ENCODE measurements at regions not wholly inside any gene's neighbourhood (a gene's known extent, or its start where the extent isn't known, plus 50 kb on each side); places are given as distances from the start of the nearest gene placed in this dataset.

- no peaks in the 10 kb centered on the region for H3K79me1 ChIP-seq (ENCODE audit: low read depth, low read length)
- H2AK5ac ChIP-seq (ENCODE audit: low read depth, low read length), result no peak overlapping the region
- no peak overlapping the region for H4K5ac ChIP-seq (ENCODE audit: insufficient read length, low read depth, low read length)
- H3K9ac ChIP-seq (replicated peaks in 1 of 4; ENCODE audit: extremely low read depth in 1 of 4, low read depth in 3 of 4, low read length in 3 of 4), result no peak overlapping the region
- no peak overlapping the region for H2BK120ac ChIP-seq (replicated peaks; ENCODE audit: low read depth, low read length)
- no peak overlapping the region for H3K27ac ChIP-seq (ENCODE audit: low read depth, low read length)
- no peak overlapping the region for H2AFZ ChIP-seq (ENCODE audit: low read length)
- H4K8ac ChIP-seq (ENCODE audit: extremely low read depth, insufficient read depth, low read length), result no peak overlapping the region
- no peak overlapping the region for H2BK15ac ChIP-seq (ENCODE audit: low read length)
- H3K4me3 ChIP-seq (ENCODE audit: extremely low read depth in 1 of 4, insufficient read depth in 2 of 4, low read depth in 3 of 4, low read length in 4 of 4), result no peak overlapping the region
- no peak overlapping the region for H3K56ac ChIP-seq (replicated peaks; ENCODE audit: insufficient read length, low read depth, low read length)
- H3K27me3 ChIP-seq (replicated peaks in 1 of 4; ENCODE audit: control insufficient read depth in 3 of 4, extremely low read depth in 1 of 4, insufficient read depth in 3 of 4, low read length in 3 of 4), result no peaks in the 10 kb centered on the region; a peak in 1 of 7 replicates
- no peak overlapping the region for H2BK20ac ChIP-seq (ENCODE audit: low read length)
- no peak overlapping the region for H2BK5ac ChIP-seq (ENCODE audit: low read depth, low read length)
- ChIA-PET POLR2A (ENCODE audit: partially characterized antibody) (no interaction called here), CTCF (ENCODE audit: partially characterized antibody) (interaction anchor here (2.0 kb wide), 1 partner anchor 21 kb away, joined by 11 read pairs; no protein-coding TSS in a partner anchor)
- no peak overlapping the region for H3K23ac ChIP-seq (ENCODE audit: insufficient read length)
- no peaks in the 10 kb centered on the region; the same call in 1 of the 2 replicates for H3K23me2 ChIP-seq (ENCODE audit: low read depth, low read length)
- H3K36me3 ChIP-seq (ENCODE audit: control insufficient read depth in 2 of 4, insufficient read depth in 4 of 4, low read length in 3 of 4), result no peaks in the 10 kb centered on the region
- no peak overlapping the region for H3K4ac ChIP-seq (replicated peaks; ENCODE audit: insufficient read length, low read depth, low read length)
- no peaks in the 10 kb centered on the region; a peak in 1 of 7 replicates for H3K4me1 ChIP-seq (replicated peaks in 1 of 4; ENCODE audit: control insufficient read depth in 3 of 4, insufficient read depth in 4 of 4, low read length in 3 of 4)
- H3K9me3 ChIP-seq (ENCODE audit: insufficient read depth in 2 of 2, low read depth in 1 of 2, low read length in 1 of 2), result 0 out of 4 replicates have a peak, but pooled peaks cover 0 to 3% of the 10 kb centered on the region in 2 experiments
- WGBS, 2 experiments (ENCODE audit: extremely low coverage in 1 of 2, insufficient coverage in 1 of 2, insufficient read length in 1 of 2, insufficient replicate concordance in 2 of 2, low coverage in 1 of 2, low lambda C conversion rate in 2 of 2, missing lambda C conversion rate in 1 of 2), result 85% methylated on average over 6 of the region's 6 CpGs; no CpG with 5 or more reads in 1 of the 2 experiments
- no peak overlapping the region for H3K14ac ChIP-seq (ENCODE audit: insufficient read length)
- FAIRE-seq, result no peak
- H3K79me2 ChIP-seq (ENCODE audit: control insufficient read depth in 1 of 2, insufficient read depth in 2 of 2, low read length in 2 of 2), result no peaks in the 10 kb centered on the region
- no peaks in the 10 kb centered on the region for H4K20me1 ChIP-seq (replicated peaks in 1 of 2; ENCODE audit: control insufficient read depth in 1 of 2, insufficient read depth in 2 of 2, low read length in 2 of 2)
- H3K4me2 ChIP-seq (ENCODE audit: insufficient read depth in 1 of 2, low read depth in 2 of 2, low read length in 2 of 2), result no peak overlapping the region
- H3K18ac ChIP-seq (ENCODE audit: extremely low read depth, low read length), result no peak overlapping the region
- DNase-seq (ENCODE audit: low read depth in 1 of 2, low spot score in 2 of 2), result no peak
- H2BK12ac ChIP-seq (ENCODE audit: low read depth, low read length), result no peak overlapping the region
- no peak overlapping the region for H4K91ac ChIP-seq (replicated peaks; ENCODE audit: insufficient read length, low read length)
- TF ChIP-seq EP300 (IDR thresholded peaks at IDR 0.05; ENCODE audit: borderline replicate concordance in 1 of 2, low read depth in 2 of 2, low read length in 2 of 2), result no peak
- TF ChIP-seq CBX8 (IDR thresholded peaks at IDR 0.05; ENCODE audit: borderline replicate concordance, low read depth, low read length), result no peak
- no peak for TF ChIP-seq CHD2 (IDR thresholded peaks at IDR 0.05; ENCODE audit: low read length)
- no peak for TF ChIP-seq SIRT6 (IDR thresholded peaks at IDR 0.05; ENCODE audit: low read length)
- TF ChIP-seq KDM1A (IDR thresholded peaks at IDR 0.05; ENCODE audit: borderline replicate concordance, low read length), result no peak
- TF ChIP-seq EGR1 (IDR thresholded peaks at IDR 0.05; ENCODE audit: borderline replicate concordance, low read depth, low read length), result no peak
- TF ChIP-seq CBX5 (IDR thresholded peaks at IDR 0.05; ENCODE audit: low read depth, low read length), result no peak
- TF ChIP-seq CTBP2 (IDR thresholded peaks at IDR 0.05; ENCODE audit: borderline replicate concordance, insufficient read depth, insufficient read length, low read length), result no peak
- TF ChIP-seq SIN3A (conservative IDR thresholded peaks at IDR 0.05 in 1 of 2, IDR thresholded peaks at IDR 0.05 in 1 of 2; ENCODE audit: low read depth in 1 of 2, low read length in 2 of 2), result no peak
- no peak for TF ChIP-seq SRF (IDR thresholded peaks at IDR 0.05; ENCODE audit: low read depth, low read length)
These were observed 469.9 kb upstream of the CDH5 start for GRCh38 chr16:65896448-65897153.

All from H1 (cell line).